SK-N-SH treated with all-trans-retinoic acid at 6 μM for 48 hours (cell line): ENCODE measurements at regions not wholly inside any gene's neighbourhood (a gene's known extent, or its start where the extent isn't known, plus 50 kb on each side); places are given as distances from the start of the nearest gene placed in this dataset.

Source experiments
- ISL1 ChIP-seq: fragments of 250-450 bp; sonication (Bioruptor Pico); IDR thresholded peaks from 2 replicates; pipeline ENCODE4 v2.1.2; 2022; ENCODE audit warnings: mild to moderate bottlenecking, moderate library complexity
- OSR1 ChIP-seq: fragments of 250-450 bp; sonication (Bioruptor Pico); IDR thresholded peaks from 2 replicates; pipeline ENCODE4 v1.8.0; 2022; ENCODE audit warnings: moderate library complexity, mild to moderate bottlenecking, inconsistent platforms
- RARB ChIP-seq: fragments of 250-450 bp; sonication (Bioruptor Pico); IDR thresholded peaks from 2 replicates; pipeline ENCODE4 v1.8.0; 2021; ENCODE audit warnings: mild to moderate bottlenecking, moderate library complexity
- TOX ChIP-seq: fragments of 250-450 bp; sonication (Bioruptor Pico); IDR thresholded peaks from 2 replicates; pipeline ENCODE4 v1.8.0; 2021; ENCODE audit warnings: mild to moderate bottlenecking, moderate library complexity, borderline replicate concordance
- ZFP30 ChIP-seq: fragments of 450-650 bp; formaldehyde crosslinking; IDR thresholded peaks from 2 replicates; pipeline ENCODE4 v1.5.0; 2022; ENCODE audit warnings: mild to moderate bottlenecking, moderate library complexity
- TF ChIP-seq, protein P1 (sequence below): fragments of 250-450 bp; sonication (Bioruptor Pico); IDR thresholded peaks from 2 replicates; pipeline ENCODE4 v1.5.1; 2021; ENCODE audit warnings: mild to moderate bottlenecking, moderate library complexity
- TF ChIP-seq, protein P2 (sequence below): fragments of 250-450 bp; sonication (Bioruptor Pico); IDR thresholded peaks from 2 replicates; pipeline ENCODE4 v1.8.0; 2020; ENCODE audit warnings: mild to moderate bottlenecking, moderate library complexity, borderline replicate concordance
- TF ChIP-seq, protein P3 (sequence below): fragments of 250-450 bp; sonication (Bioruptor Pico); IDR thresholded peaks from 2 replicates; pipeline ENCODE4 v1.8.0; 2021; ENCODE audit warnings: low read depth, mild to moderate bottlenecking, moderate library complexity, borderline replicate concordance

DNA sequence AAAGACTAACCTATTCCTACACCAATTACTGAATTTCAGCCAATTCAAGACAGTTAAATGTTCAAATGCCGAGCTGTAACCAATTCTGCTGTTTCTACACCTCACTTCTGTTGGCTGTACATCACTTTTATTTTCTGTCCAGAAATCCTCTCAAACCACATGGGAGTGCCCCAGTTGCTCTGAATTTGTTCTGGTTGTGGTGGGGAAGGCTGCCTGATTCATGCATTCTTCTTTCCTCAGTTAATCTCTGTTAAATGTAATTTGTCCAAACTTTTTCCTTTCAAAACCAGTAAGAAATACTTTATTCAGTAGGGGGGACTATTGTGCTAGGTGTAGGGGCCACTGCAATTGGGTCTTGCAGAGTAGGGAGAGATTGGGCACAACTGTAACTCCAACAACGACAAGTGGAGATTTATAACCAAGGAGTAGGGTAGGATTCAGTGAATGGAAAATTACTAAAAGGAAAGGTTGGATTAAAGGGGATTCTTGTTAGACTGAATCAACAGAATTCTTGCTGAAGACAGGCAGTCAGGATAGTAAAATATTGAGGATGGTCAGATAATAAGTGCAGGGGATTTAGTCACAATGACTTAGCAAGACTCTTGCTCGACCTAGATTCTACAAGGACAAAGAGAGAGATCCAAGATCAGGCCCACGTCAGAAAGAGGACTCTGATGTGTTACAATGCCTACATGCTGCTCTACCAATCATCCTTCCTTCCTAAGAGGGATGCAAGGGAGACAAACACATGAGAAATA, 593.5 kb upstream of the FAT3 start:
- TF ChIP-seq ZFP30 (no peak), OSR1 (no peak), ISL1 (CRISPR knock-in tag) (no peak), RARB (CRISPR knock-in tag) (no peak), TOX (CRISPR knock-in tag) (no peak)
- TF ChIP-seq, protein P1, sequence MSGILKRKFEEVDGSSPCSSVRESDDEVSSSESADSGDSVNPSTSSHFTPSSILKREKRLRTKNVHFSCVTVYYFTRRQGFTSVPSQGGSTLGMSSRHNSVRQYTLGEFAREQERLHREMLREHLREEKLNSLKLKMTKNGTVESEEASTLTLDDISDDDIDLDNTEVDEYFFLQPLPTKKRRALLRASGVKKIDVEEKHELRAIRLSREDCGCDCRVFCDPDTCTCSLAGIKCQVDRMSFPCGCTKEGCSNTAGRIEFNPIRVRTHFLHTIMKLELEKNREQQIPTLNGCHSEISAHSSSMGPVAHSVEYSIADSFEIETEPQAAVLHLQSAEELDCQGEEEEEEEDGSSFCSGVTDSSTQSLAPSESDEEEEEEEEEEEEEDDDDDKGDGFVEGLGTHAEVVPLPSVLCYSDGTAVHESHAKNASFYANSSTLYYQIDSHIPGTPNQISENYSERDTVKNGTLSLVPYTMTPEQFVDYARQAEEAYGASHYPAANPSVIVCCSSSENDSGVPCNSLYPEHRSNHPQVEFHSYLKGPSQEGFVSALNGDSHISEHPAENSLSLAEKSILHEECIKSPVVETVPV (CRISPR knock-in tag) = no peak
- TF ChIP-seq, protein P2, sequence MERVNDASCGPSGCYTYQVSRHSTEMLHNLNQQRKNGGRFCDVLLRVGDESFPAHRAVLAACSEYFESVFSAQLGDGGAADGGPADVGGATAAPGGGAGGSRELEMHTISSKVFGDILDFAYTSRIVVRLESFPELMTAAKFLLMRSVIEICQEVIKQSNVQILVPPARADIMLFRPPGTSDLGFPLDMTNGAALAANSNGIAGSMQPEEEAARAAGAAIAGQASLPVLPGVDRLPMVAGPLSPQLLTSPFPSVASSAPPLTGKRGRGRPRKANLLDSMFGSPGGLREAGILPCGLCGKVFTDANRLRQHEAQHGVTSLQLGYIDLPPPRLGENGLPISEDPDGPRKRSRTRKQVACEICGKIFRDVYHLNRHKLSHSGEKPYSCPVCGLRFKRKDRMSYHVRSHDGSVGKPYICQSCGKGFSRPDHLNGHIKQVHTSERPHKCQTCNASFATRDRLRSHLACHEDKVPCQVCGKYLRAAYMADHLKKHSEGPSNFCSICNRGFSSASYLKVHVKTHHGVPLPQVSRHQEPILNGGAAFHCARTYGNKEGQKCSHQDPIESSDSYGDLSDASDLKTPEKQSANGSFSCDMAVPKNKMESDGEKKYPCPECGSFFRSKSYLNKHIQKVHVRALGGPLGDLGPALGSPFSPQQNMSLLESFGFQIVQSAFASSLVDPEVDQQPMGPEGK (CRISPR knock-in tag) = no peak
- TF ChIP-seq, protein P3, sequence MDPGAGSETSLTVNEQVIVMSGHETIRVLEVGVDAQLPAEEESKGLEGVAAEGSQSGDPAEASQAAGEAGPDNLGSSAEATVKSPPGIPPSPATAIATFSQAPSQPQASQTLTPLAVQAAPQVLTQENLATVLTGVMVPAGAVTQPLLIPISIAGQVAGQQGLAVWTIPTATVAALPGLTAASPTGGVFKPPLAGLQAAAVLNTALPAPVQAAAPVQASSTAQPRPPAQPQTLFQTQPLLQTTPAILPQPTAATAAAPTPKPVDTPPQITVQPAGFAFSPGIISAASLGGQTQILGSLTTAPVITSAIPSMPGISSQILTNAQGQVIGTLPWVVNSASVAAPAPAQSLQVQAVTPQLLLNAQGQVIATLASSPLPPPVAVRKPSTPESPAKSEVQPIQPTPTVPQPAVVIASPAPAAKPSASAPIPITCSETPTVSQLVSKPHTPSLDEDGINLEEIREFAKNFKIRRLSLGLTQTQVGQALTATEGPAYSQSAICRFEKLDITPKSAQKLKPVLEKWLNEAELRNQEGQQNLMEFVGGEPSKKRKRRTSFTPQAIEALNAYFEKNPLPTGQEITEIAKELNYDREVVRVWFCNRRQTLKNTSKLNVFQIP (CRISPR knock-in tag) = no peak
